Psoas muscle (tissue), 7 donors: ENCODE measurements at regions not wholly inside any gene's neighbourhood (a gene's known extent, or its start where the extent isn't known, plus 50 kb on each side); places are given as distances from the start of the nearest gene placed in this dataset.

Source experiments
- ATAC-seq, 4 donors: fragments of 200-7000 bp; cut with Tn5 transposase; one replicate each; pipeline ENCODE4 v1.9.1; 2020; ENCODE audit warnings: moderate library complexity in 3 of 4, mild to moderate bottlenecking in 2 of 4
- DNase-seq, 2 donors: peaks; one replicate each; pipeline ENCODE4 v3.0.0-alpha.2; 2020
- H3K27ac ChIP-seq: fragments of 200-600 bp; one replicate; pipeline ENCODE4 v1.8.0; 2022
- H3K27me3 ChIP-seq, 3 donors: fragments of 200-600 bp in 1 of 3; one replicate each; pipeline versions ENCODE4 v1.6.1 to v1.8.0; 2013 to 2022; ENCODE audit warnings: low read length in 2 of 3, mild to moderate bottlenecking in 2 of 3, moderate library complexity in 1 of 3; ENCODE audit not compliant: insufficient read depth in 3 of 3
- H3K36me3 ChIP-seq, 2 donors: fragments of 200-600 bp in 1 of 2; one replicate each; pipeline versions ENCODE4 v1.6.1 to v1.8.0; 2013 to 2022; ENCODE audit warnings: low read depth in 1 of 2, mild to moderate bottlenecking in 1 of 2, moderate library complexity in 1 of 2; ENCODE audit not compliant: insufficient read depth in 1 of 2
- H3K4me1 ChIP-seq: fragments of 200-600 bp; one replicate; pipeline ENCODE4 v1.8.0; 2022
- H3K4me3 ChIP-seq: fragments of 200-600 bp; one replicate; pipeline ENCODE4 v1.8.0; 2022; ENCODE audit warnings: mild to moderate bottlenecking
- H3K9me3 ChIP-seq: fragments of 200-600 bp; one replicate; pipeline ENCODE4 v1.8.0; 2022
- CTCF ChIP-seq: fragments of 200-600 bp; IDR thresholded peaks from one replicate; pipeline ENCODE4 v1.8.0; 2022; ENCODE audit warnings: antibody characterized with exemption
- WGBS, 3 donors: extraction: QIAGEN DNeasy Blood & Tissue Kit; methylation state at CpG; one replicate each; pipeline versions ENCODE4 v1.1.6 to v1.1.7; 2013; 5-methylcytosine and 5-hydroxymethylcytosine counted together
- intact Hi-C, 2 donors: fragments of 100-400 bp; cut with DNase I; formaldehyde crosslinking; loops; one replicate each; pipeline versions ENCODE4 v1.11.0 to v1.14.2; 2022
- donor health status: healthy with polysubstance abuse.
- donor health status: DM: no; HTN: no; CAD: no; lungs with moderate emphysema.
- donor health status: Bipolar disorder and iron deficiency.
- donor health status: healthy.
- donor health status: DM: yes; HTN: yes; CAD: no.
- donor health status: DM: no; HTN: no; CAD: no.
- donor health status: DM: yes; HTN: yes; CAD: no.

DNA sequence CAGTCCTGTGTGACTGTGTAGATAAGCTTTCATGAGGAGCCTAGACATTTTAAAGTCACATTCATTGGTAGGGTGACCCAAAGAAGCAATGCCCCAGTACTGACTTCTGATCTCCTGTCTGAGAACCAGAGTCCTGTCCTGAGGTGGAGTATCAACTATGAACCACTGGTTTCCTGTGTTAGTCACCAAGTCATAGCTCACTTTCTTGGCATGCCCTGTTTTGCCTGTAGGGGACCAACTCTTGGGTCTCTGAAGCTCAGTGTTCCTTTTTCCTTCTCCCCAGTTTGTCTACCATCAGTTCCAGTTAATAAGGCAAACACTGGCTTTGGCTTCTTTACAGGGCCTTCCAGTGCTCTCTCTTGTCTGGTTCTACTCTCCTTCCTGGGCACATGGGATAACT lies 97.4 kb downstream of the C12orf75 start:
- DNase-seq, result no peak
- peaks cover 4% of the 10 kb centered on the region for H3K4me1 ChIP-seq
- intact Hi-C loops, result loop anchor here (10.0 kb wide), 2 partner anchors 277 to 857 kb away; no protein-coding TSS in a partner anchor
- no peaks in the 10 kb centered on the region for H3K36me3 ChIP-seq
- H3K27me3 ChIP-seq, result no peaks in the 10 kb centered on the region
- ATAC-seq, result no peak
- H3K9me3 ChIP-seq, result no peaks in the 10 kb centered on the region
- no peak for TF ChIP-seq CTCF
- no peak overlapping the region for H3K27ac ChIP-seq
- no peak overlapping the region for H3K4me3 ChIP-seq

DNA sequence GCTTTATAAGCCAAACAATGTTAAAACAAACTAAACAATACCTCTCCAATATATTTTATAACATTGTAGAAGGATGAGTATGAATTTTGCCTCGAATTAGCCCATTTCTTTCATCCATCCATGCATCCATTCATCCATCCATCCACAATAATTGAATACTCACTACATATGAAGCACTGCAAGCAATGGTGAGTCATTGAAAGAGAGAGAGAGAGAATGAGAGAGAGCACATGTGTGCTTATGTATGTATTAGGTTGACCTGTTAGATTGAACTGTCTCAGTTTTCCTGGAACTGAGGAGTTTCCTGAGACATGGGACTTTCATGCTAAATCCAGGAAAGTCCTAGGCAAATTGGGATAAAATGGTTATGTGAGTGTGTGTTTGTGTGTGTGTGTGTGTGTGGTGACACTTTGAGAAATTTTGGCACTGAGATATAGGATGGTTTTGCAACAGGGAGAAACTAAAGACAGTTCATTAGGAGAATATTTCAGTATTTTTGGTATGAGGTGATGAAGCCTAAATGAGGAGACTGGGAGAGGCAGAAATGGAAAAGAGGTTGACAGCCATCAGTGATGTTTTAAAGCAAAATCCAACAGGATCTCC lies 98.4 kb downstream of the C12orf75 start:
- no peak for DNase-seq
- Histone ChIP-seq H3K27ac (no peak overlapping the region), H3K27me3 (no peaks in the 10 kb centered on the region), H3K36me3 (no peaks in the 10 kb centered on the region), H3K4me1 (peaks cover 4% of the 10 kb centered on the region), H3K9me3 (no peaks in the 10 kb centered on the region), H3K4me3 (no peak overlapping the region)
- intact Hi-C loops, result loop anchor here (10.0 kb wide), 2 partner anchors 276 to 856 kb away; no protein-coding TSS in a partner anchor
- 91 to 94% (median 91%) methylated on average over 1 of the region's 1 CpG for WGBS, 3 donors
- no peak for TF ChIP-seq CTCF
- no peak for ATAC-seq

DNA sequence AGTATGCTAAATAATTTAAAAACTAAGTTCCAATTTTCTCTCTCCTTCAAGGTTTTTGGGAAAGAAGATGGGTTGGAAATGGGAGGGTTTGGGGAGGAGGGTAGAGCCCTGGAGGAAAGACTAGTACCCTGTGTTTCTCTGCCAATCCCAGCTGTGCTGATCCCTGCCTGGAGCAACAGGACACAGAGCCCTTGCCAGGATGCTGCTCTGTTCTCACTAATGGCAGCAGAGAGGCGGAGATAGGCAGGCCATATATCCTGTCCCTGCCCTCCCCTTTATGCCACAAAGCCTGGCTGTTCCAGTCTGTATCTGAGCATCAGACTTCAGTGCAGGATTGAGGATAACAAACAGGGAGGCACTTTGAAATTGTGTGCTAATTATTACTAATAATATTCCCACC lies 99.0 kb downstream of the C12orf75 start:
- DNase-seq, result no peak
- H3K9me3 ChIP-seq, result no peaks in the 10 kb centered on the region
- intact Hi-C loops, result loop anchor here (10.0 kb wide), 2 partner anchors 275 to 855 kb away; no protein-coding TSS in a partner anchor
- 93 to 100% (median 94%) methylated on average over 1 of the region's 1 CpG for WGBS, 3 donors
- no peak for ATAC-seq
- H3K27me3 ChIP-seq, result no peaks in the 10 kb centered on the region
- H3K4me3 ChIP-seq, result no peak overlapping the region
- H3K4me1 ChIP-seq, result peaks cover 4% of the 10 kb centered on the region
- TF ChIP-seq CTCF, result no peak
- H3K27ac ChIP-seq, result no peak overlapping the region
- no peaks in the 10 kb centered on the region for H3K36me3 ChIP-seq

DNA sequence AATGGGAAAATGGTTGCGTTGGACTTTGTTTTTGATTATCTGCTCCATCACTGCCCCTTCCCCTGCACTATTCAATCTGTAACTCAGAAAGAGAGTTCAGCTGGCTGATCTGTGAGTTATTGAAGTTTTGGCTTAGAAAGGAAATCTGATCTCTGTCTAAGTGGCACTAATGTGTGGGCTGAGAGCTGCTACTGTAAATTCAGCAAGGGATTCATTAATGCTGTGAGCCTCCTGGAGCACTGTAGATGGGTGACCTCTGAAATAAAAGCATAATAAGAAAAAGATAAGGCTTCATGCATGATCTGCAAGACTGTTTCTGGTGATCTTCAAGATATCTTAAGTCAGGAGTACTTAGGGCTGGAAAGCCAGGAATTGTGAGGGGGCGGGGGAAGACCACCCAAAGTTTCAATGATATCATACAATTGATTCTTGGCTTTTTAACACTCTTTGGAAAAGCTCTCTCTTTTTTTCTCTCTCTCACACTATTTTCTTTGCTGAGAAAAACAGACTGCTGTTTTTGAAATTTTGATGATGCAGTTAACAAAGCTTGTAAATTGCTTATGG lies 101.1 kb downstream of the C12orf75 start:
- H3K27ac ChIP-seq, result no peak overlapping the region
- intact Hi-C loops, result no loop called here
- no peaks in the 10 kb centered on the region for H3K36me3 ChIP-seq
- no peaks in the 10 kb centered on the region for H3K9me3 ChIP-seq
- ATAC-seq (no peak), DNase-seq (no peak)
- H3K4me3 ChIP-seq, result no peak overlapping the region
- 88 to 96% (median 92%) methylated on average over 2 of the region's 2 CpGs for WGBS, 3 donors
- TF ChIP-seq CTCF, result no peak
- H3K27me3 ChIP-seq, result no peaks in the 10 kb centered on the region
- H3K4me1 ChIP-seq, result no peaks in the 10 kb centered on the region

DNA sequence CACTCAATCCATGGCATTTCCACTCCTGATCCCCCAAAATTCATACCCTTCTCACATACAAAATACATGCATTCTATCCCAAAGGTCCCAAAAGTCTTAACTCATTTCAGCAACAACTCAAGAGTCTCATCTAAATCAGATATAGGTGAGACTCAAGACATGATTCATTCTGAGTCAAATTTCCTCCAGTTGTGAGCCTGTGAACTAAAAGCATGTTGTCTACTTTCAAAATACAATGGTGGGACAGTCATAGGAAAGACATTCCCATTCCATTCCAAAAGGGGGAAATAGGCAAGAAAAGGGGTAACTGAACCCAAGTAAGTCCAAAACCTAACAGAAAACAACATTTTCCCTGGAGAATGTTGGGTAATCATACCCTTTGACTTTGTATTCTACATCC lies 103.3 kb downstream of the C12orf75 start:
- TF ChIP-seq CTCF, result no peak
- DNase-seq (no peak), ATAC-seq (no peak)
- Histone ChIP-seq H3K27me3 (no peaks in the 10 kb centered on the region), H3K4me1 (no peaks in the 10 kb centered on the region), H3K36me3 (no peaks in the 10 kb centered on the region), H3K9me3 (no peaks in the 10 kb centered on the region), H3K4me3 (no peak overlapping the region), H3K27ac (no peak overlapping the region)
- intact Hi-C loops, result no loop called here
